GM12878 (cell line): ENCODE measurements at regions not wholly inside any gene's neighbourhood (a gene's known extent, or its start where the extent isn't known, plus 50 kb on each side); places are given as distances from the start of the nearest gene placed in this dataset.

ENCODE experiments used
- ATAC-seq: fragments of 200-7000 bp; cut with Tn5 transposase; 3 replicates; pipeline ENCODE4 v1.9.1; 2020; ENCODE audit warnings: mild to moderate bottlenecking, moderate library complexity
- BruUV-seq: library from RNA; stranded (reverse); fragments of 400-500 nt; replicated peaks from 2 replicates; lab custom pipeline; 2021; lab: Mats Ljungman, UMichigan
- CTCF ChIA-PET: fragments of 300-600 bp; sonication (Branson Sonifier 250); formaldehyde crosslinking; extraction: SDS; loops from one replicate; lab custom pipeline; 2021; ENCODE audit warnings: inconsistent platforms; lab: Yijun Ruan, JAX
- POLR2A ChIA-PET: fragments of 350-600 bp; formaldehyde crosslinking; extraction: SDS; loops from one replicate; lab custom pipeline; 2021; ENCODE audit warnings: inconsistent platforms; lab: Charles Lee
- RAD21 ChIA-PET: fragments of 300-600 bp; sonication (Branson Sonifier 250); formaldehyde crosslinking; loops from one replicate; lab custom pipeline; 2023; ENCODE audit warnings: antibody characterized with exemption; ENCODE audit not compliant: unreplicated experiment; lab: Charles Lee
- SMC1A ChIA-PET: fragments of 300-600 bp; sonication (Branson Sonifier 250); formaldehyde crosslinking; loops from one replicate; lab custom pipeline; 2023; ENCODE audit not compliant: unreplicated experiment, uncharacterized antibody; lab: Charles Lee
- DNase-seq: peaks from one replicate; pipeline ENCODE4 v3.0.0-alpha.2; 2011; ENCODE audit warnings: low read depth, low spot score
- FAIRE-seq: peaks from 3 replicates; lab custom pipeline; 2011; peaks lifted over from hg19 to GRCh38; lab: Jason Lieb, UNC
- H2AFZ ChIP-seq: 2 replicates; pipeline ENCODE4 v1.6.0; 2011; ENCODE audit warnings: low read depth, low read length, control low read depth; ENCODE audit not compliant: control insufficient read depth
- H3K27ac ChIP-seq: 2 replicates; pipeline ENCODE4 v1.5.1; 2011; ENCODE audit warnings: control low read depth; ENCODE audit not compliant: control insufficient read depth, insufficient read depth
- H3K27me3 ChIP-seq, 2 experiments: replicated peaks in 1 of 2; 2 replicates each; pipeline versions ENCODE4 v1.6.0 to v1.6.1; 2011; ENCODE audit warnings: low read length in 1 of 2; ENCODE audit not compliant: control insufficient read depth in 2 of 2, insufficient read depth in 2 of 2
- H3K36me3 ChIP-seq, 2 experiments: 2 replicates each; pipeline ENCODE4 v1.5.1; 2011; ENCODE audit warnings: low read length in 1 of 2; ENCODE audit not compliant: control insufficient read depth in 2 of 2, insufficient read depth in 2 of 2
- H3K4me1 ChIP-seq: 2 replicates; pipeline ENCODE4 v1.6.1; 2011; ENCODE audit warnings: mild to moderate bottlenecking, low read length, moderate library complexity, mixed read lengths; ENCODE audit not compliant: control insufficient read depth, insufficient read depth
- H3K4me2 ChIP-seq: 2 replicates; pipeline ENCODE4 v1.6.0; 2011; ENCODE audit warnings: control low read depth; ENCODE audit not compliant: control insufficient read depth, insufficient read depth
- H3K4me3 ChIP-seq: fragments of 200-600 bp; sonication (generic); 2 replicates; pipeline ENCODE4 v1.5.1; 2016
- H3K79me2 ChIP-seq: 2 replicates; pipeline ENCODE4 v1.6.0; 2011; ENCODE audit warnings: low read length; ENCODE audit not compliant: control insufficient read depth, insufficient read depth
- H3K9ac ChIP-seq: 2 replicates; pipeline ENCODE4 v1.8.0; 2011; ENCODE audit warnings: low read length, control low read depth, mixed read lengths; ENCODE audit not compliant: control insufficient read depth, insufficient read depth
- H3K9me3 ChIP-seq: replicated peaks from 3 replicates; pipeline ENCODE4 v1.5.1; 2011; ENCODE audit warnings: mild to moderate bottlenecking, low read length; ENCODE audit not compliant: control insufficient read depth, insufficient read depth
- H4K20me1 ChIP-seq: 2 replicates; pipeline ENCODE4 v1.6.0; 2011; ENCODE audit not compliant: control insufficient read depth, insufficient read depth
- BMI1 ChIP-seq: fragments of 450-650 bp; IDR thresholded peaks from 2 replicates; pipeline ENCODE4 v1.6.1; 2016; ENCODE audit warnings: mild to moderate bottlenecking, moderate library complexity, borderline replicate concordance
- CBX3 ChIP-seq: fragments of 200-600 bp; sonication (generic); IDR thresholded peaks from 2 replicates; pipeline ENCODE4 v1.6.1; 2016; ENCODE audit warnings: low read depth, borderline replicate concordance
- CHD4 ChIP-seq: fragments of 200-600 bp; sonication (generic); IDR thresholded peaks from 2 replicates; pipeline ENCODE4 v1.6.1; 2016; ENCODE audit warnings: mild to moderate bottlenecking
- CREM ChIP-seq: IDR thresholded peaks from 2 replicates; pipeline ENCODE4 v1.6.1; 2014; ENCODE audit warnings: antibody characterized with exemption, low read depth
- EGR1 ChIP-seq, 2 experiments: IDR thresholded peaks; 1 replicate in 1 of 2; 2 replicates in 1 of 2; pipeline ENCODE4 v1.6.1; 2011 to 2012; ENCODE audit warnings: low read depth in 2 of 2, low read length in 2 of 2, borderline replicate concordance in 1 of 2, mild to moderate bottlenecking in 1 of 2, moderate library complexity in 1 of 2
- HCFC1 ChIP-seq: fragments of 150-350 bp; IDR thresholded peaks from 2 replicates; pipeline ENCODE4 v1.6.1; 2014; ENCODE audit warnings: low read length
- HDAC2 ChIP-seq: fragments of 200-600 bp; sonication (generic); IDR thresholded peaks from 2 replicates; pipeline ENCODE4 v1.6.1; 2017
- HDAC6 ChIP-seq: fragments of 200-600 bp; sonication (generic); IDR thresholded peaks from one replicate; pipeline ENCODE4 v1.8.0; 2017; ENCODE audit warnings: antibody characterized with exemption; ENCODE audit not compliant: unreplicated experiment
- JUNB ChIP-seq: IDR thresholded peaks from 2 replicates; pipeline ENCODE4 v1.6.1; 2016; ENCODE audit warnings: antibody characterized with exemption, mild to moderate bottlenecking
- MXI1 ChIP-seq: fragments of 150-350 bp; IDR thresholded peaks from 2 replicates; pipeline ENCODE4 v1.6.1; 2011; ENCODE audit warnings: low read depth, mild to moderate bottlenecking, inconsistent platforms, low read length, improper control_type of control experiment
- RCOR1 ChIP-seq: conservative IDR thresholded peaks from 2 replicates; pipeline ENCODE4 v1.6.1; 2012; ENCODE audit warnings: low read depth, low read length, improper control_type of control experiment
- RELA ChIP-seq: fragments of 450-650 bp; IDR thresholded peaks from 2 replicates; pipeline ENCODE4 v1.8.0; 2014; ENCODE audit warnings: borderline replicate concordance; ENCODE audit not compliant: partially characterized antibody
- SUZ12 ChIP-seq: fragments of 200-600 bp; sonication (generic); IDR thresholded peaks from one replicate; pipeline ENCODE4 v1.6.1; 2018; ENCODE audit warnings: antibody characterized with exemption, mild to moderate bottlenecking; ENCODE audit not compliant: unreplicated experiment
- TCF7 ChIP-seq: IDR thresholded peaks from 2 replicates; pipeline ENCODE4 v1.6.1; 2014; ENCODE audit warnings: antibody characterized with exemption, borderline replicate concordance
- WRNIP1 ChIP-seq: IDR thresholded peaks from 2 replicates; pipeline ENCODE4 v1.6.1; 2011; ENCODE audit warnings: low read depth, low read length, improper control_type of control experiment, borderline replicate concordance
- ZBED1 ChIP-seq: IDR thresholded peaks from 2 replicates; pipeline ENCODE4 v1.6.1; 2016; ENCODE audit warnings: borderline replicate concordance
- ZNF622 ChIP-seq: fragments of 450-650 bp; IDR thresholded peaks from 2 replicates; pipeline ENCODE4 v1.6.1; 2017; ENCODE audit warnings: mild to moderate bottlenecking, inconsistent platforms
- WGBS: methylation state at CpG from one replicate; pipeline ENCODE4 v1.1.6; 2016; ENCODE audit warnings: low lambda C conversion rate; ENCODE audit not compliant: insufficient replicate concordance, insufficient coverage; ENCODE audit errors: missing lambda C conversion rate; 5-methylcytosine and 5-hydroxymethylcytosine counted together
- in situ Hi-C: fragments of 300-500 bp; cut with MboI; formaldehyde crosslinking; loops from 9 replicates; pipeline ENCODE4 v1.14.3; 2018; ENCODE audit warnings: mixed read lengths
- intact Hi-C: fragments of 100-400 bp; cut with micrococcal nuclease; formaldehyde crosslinking; loops from one replicate; pipeline ENCODE4 v1.14.2; 2022; ENCODE audit not compliant: unreplicated experiment
- TF ChIP-seq, protein P1 (sequence below): fragments of 450-650 bp; IDR thresholded peaks from 2 replicates; pipeline ENCODE4 v1.6.1; 2017; ENCODE audit warnings: mild to moderate bottlenecking, moderate library complexity

DNA sequence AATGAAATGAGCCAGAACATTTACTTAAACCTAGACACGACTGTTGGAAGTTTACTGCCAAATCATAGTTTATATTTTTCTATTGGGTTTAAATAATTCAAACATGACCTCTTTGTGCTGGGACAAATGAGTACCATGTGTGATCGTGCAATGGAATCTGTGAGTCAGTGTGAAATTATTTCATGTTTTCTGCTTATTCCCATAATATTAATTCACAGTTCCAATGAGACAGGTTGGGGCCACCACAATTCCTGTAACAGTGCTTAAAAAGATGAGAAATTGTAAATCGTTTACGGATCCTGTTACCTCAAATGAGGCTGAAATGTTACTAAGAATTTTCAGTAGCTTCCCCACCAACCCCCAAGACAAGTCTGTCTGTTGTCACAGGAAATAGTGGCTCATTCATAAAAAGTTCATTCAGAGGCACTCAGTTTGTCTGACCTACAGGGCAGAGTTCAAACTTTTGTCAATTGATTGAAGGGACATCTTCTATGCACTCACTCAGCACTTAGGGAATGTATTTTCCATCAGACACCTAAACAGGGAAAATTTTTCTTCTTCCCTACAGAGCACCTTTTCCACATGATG lies 563.9 kb upstream of the ADAMTS16 start:
- H3K9me3 ChIP-seq: no peaks in the 10 kb centered on the region; the same call in 2 of the 3 replicates
- 24% methylated on average over 4 of the region's 4 CpGs for WGBS
- no peaks in the 10 kb centered on the region for H3K79me2 ChIP-seq
- POLR2A ChIA-PET: no interaction called here
- H3K9ac ChIP-seq: no peak overlapping the region
- TF ChIP-seq BMI1 (no peak), CREM (no peak), JUNB (no peak), HDAC6 (no peak), ZBED1 (no peak)
- no peaks in the 10 kb centered on the region for H3K4me1 ChIP-seq
- no peak for DNase-seq
- RAD21 ChIA-PET: no interaction called here
- no peaks in the 10 kb centered on the region for H3K27me3 ChIP-seq
- ATAC-seq: no peak
- no peak overlapping the region for H2AFZ ChIP-seq
- no peak overlapping the region for H3K27ac ChIP-seq
- in situ Hi-C loops: no loop called here
- SMC1A ChIA-PET: no interaction called here
- no peaks in the 10 kb centered on the region for H4K20me1 ChIP-seq
- no peaks in the 10 kb centered on the region for H3K36me3 ChIP-seq
- BruUV-seq: no TSS peak
- no peak overlapping the region for H3K4me2 ChIP-seq
- no peak for FAIRE-seq
- intact Hi-C loops: no loop called here
- CTCF ChIA-PET: no interaction called here
- H3K4me3 ChIP-seq: no peak overlapping the region

- FAIRE-seq (no peak), DNase-seq (no peak), ATAC-seq (no peak)
- no peak overlapping the region for H3K27ac ChIP-seq
- no peaks in the 10 kb centered on the region for H3K36me3 ChIP-seq
- BruUV-seq: no TSS peak
- in situ Hi-C loops (no loop called here), intact Hi-C loops (no loop called here)
- ChIA-PET RAD21 (no interaction called here), POLR2A (no interaction called here), SMC1A (no interaction called here), CTCF (no interaction called here)
- H4K20me1 ChIP-seq: no peaks in the 10 kb centered on the region
- H3K4me3 ChIP-seq: no peak overlapping the region
- no peak overlapping the region for H3K4me2 ChIP-seq
- H3K9ac ChIP-seq: no peak overlapping the region
- H3K9me3 ChIP-seq: no peaks in the 10 kb centered on the region; the same call in 2 of the 3 replicates
- no peak overlapping the region for H2AFZ ChIP-seq
- H3K4me1 ChIP-seq: no peaks in the 10 kb centered on the region
- no peaks in the 10 kb centered on the region for H3K27me3 ChIP-seq
- 32% methylated on average over 14 of the region's 14 CpGs for WGBS
- H3K79me2 ChIP-seq: no peaks in the 10 kb centered on the region
- TF ChIP-seq EGR1 (IDR thresholded peaks at IDR 0.05; ENCODE audit: borderline replicate concordance in 1 of 2, low read depth in 2 of 2, low read length in 2 of 2): no peak
- no peak for TF ChIP-seq TCF7
- TF ChIP-seq ZNF622: no peak
- TF ChIP-seq MXI1: no peak
- no peak for TF ChIP-seq HDAC2
- TF ChIP-seq RCOR1: no peak
- TF ChIP-seq HCFC1: no peak
- no peak for TF ChIP-seq CHD4
- TF ChIP-seq WRNIP1: no peak
- TF ChIP-seq CBX3: no peak
- no peak for TF ChIP-seq SUZ12
- TF ChIP-seq RELA: no peak
- TF ChIP-seq, protein P1, sequence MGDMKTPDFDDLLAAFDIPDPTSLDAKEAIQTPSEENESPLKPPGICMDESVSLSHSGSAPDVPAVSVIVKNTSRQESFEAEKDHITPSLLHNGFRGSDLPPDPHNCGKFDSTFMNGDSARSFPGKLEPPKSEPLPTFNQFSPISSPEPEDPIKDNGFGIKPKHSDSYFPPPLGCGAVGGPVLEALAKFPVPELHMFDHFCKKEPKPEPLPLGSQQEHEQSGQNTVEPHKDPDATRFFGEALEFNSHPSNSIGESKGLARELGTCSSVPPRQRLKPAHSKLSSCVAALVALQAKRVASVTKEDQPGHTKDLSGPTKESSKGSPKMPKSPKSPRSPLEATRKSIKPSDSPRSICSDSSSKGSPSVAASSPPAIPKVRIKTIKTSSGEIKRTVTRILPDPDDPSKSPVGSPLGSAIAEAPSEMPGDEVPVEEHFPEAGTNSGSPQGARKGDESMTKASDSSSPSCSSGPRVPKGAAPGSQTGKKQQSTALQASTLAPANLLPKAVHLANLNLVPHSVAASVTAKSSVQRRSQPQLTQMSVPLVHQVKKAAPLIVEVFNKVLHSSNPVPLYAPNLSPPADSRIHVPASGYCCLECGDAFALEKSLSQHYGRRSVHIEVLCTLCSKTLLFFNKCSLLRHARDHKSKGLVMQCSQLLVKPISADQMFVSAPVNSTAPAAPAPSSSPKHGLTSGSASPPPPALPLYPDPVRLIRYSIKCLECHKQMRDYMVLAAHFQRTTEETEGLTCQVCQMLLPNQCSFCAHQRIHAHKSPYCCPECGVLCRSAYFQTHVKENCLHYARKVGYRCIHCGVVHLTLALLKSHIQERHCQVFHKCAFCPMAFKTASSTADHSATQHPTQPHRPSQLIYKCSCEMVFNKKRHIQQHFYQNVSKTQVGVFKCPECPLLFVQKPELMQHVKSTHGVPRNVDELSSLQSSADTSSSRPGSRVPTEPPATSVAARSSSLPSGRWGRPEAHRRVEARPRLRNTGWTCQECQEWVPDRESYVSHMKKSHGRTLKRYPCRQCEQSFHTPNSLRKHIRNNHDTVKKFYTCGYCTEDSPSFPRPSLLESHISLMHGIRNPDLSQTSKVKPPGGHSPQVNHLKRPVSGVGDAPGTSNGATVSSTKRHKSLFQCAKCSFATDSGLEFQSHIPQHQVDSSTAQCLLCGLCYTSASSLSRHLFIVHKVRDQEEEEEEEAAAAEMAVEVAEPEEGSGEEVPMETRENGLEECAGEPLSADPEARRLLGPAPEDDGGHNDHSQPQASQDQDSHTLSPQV: no peak
Measured at GRCh38 chr5:4576908-4577307, 563.2 kb upstream of the ADAMTS16 start.
